Gastroesophageal sphincter (tissue), 4 donors: ENCODE measurements at regions not wholly inside any gene's neighbourhood (a gene's known extent, or its start where the extent isn't known, plus 50 kb on each side); places are given as distances from the start of the nearest gene placed in this dataset.

Experiments
- ATAC-seq: fragments of 150-250 bp; one replicate; pipeline ENCODE4 v1.9.1; 2016; ENCODE audit warnings: mild to moderate bottlenecking, moderate library complexity
- H3K27ac ChIP-seq, 4 donors: fragments of 200-600 bp; sonication (generic) in 3 of 4; 1 replicate in 3 of 4; 2 replicates in 1 of 4; pipeline ENCODE4 v1.5.1; 2016 to 2019
- H3K27me3 ChIP-seq: fragments of 200-600 bp; sonication (generic); one replicate; pipeline ENCODE4 v1.5.1; 2019
- H3K36me3 ChIP-seq, 2 donors: fragments of 200-600 bp; sonication (generic); one replicate each; pipeline ENCODE4 v1.5.1; 2019; ENCODE audit warnings: control low read depth in 1 of 2
- H3K4me1 ChIP-seq, 3 donors: fragments of 200-600 bp; sonication (generic); 1 replicate in 2 of 3; 2 replicates in 1 of 3; pipeline ENCODE4 v1.5.1; 2016 to 2019; ENCODE audit warnings: control low read depth in 2 of 3
- H3K4me3 ChIP-seq, 2 donors: fragments of 200-600 bp; sonication (generic); one replicate each; pipeline ENCODE4 v1.5.1; 2019; ENCODE audit warnings: mild to moderate bottlenecking in 1 of 2, moderate library complexity in 1 of 2
- H3K9me3 ChIP-seq, 3 donors: fragments of 200-600 bp; sonication (generic); one replicate each; pipeline ENCODE4 v1.5.1; 2017 to 2019; ENCODE audit warnings: control low read depth in 2 of 3
- EP300 ChIP-seq: sonication (generic); formaldehyde crosslinking; IDR thresholded peaks from one replicate; pipeline ENCODE4 v1.6.1; 2017; ENCODE audit warnings: antibody characterized with exemption, mild to moderate bottlenecking
- POLR2A ChIP-seq, 2 donors: fragments of 450-650 bp; IDR thresholded peaks; one replicate each; pipeline ENCODE4 v1.6.1; 2017; ENCODE audit warnings: antibody characterized with exemption in 2 of 2, mild to moderate bottlenecking in 2 of 2, moderate library complexity in 1 of 2
- POLR2AphosphoS5 ChIP-seq: sonication (generic); formaldehyde crosslinking; IDR thresholded peaks from one replicate; pipeline ENCODE4 v1.6.1; 2017; ENCODE audit warnings: antibody characterized with exemption
- WGBS, 2 donors: methylation state at CpG; one replicate each; pipeline ENCODE4 v1.1.5; 2018; ENCODE audit warnings: low coverage in 1 of 2; 5-methylcytosine and 5-hydroxymethylcytosine counted together
- TF ChIP-seq, protein P1 (sequence below), 4 experiments: fragments of 200-600 bp in 2 of 4; fragments of 450-650 bp in 2 of 4; sonication (generic) in 1 of 4; IDR thresholded peaks; one replicate each; pipeline ENCODE4 v1.5.1; 2017 to 2019; ENCODE audit warnings: antibody characterized with exemption in 4 of 4, mild to moderate bottlenecking in 2 of 4, moderate library complexity in 2 of 4

DNA sequence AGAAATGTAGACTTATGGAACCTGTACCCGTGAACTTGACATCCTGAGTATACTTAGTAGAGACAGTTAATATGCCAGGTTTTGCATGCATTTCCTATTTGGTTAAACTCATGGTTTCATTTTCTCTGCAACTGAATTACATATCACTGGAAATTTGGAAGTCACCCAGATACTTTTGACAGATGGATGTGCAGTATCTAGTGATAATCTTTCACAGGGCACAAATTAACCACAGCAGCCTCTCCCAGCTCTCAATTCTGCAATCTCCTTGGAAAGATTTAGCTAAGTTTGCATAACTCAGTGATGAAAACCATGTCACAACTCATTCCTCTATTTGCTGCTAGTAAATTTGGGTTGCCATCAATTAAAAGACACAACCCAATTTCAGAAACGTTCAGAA is 162.3 kb upstream of the TPM1 start:
- peak overlapping the region; percentile 3 to 88 (median 78) for H3K27ac ChIP-seq
- no peaks in the 10 kb centered on the region for H3K36me3 ChIP-seq
- peaks cover 4 to 72% (median 8%) of the 10 kb centered on the region in 3 donors for H3K4me1 ChIP-seq
- WGBS, 2 donors, result 13 to 20% methylated on average over 1 to 2 of the region's 2 CpGs
- no peaks in the 10 kb centered on the region for H3K9me3 ChIP-seq
- TF ChIP-seq POLR2AphosphoS5, result no peak
- TF ChIP-seq EP300, result no peak
- TF ChIP-seq, protein P1, sequence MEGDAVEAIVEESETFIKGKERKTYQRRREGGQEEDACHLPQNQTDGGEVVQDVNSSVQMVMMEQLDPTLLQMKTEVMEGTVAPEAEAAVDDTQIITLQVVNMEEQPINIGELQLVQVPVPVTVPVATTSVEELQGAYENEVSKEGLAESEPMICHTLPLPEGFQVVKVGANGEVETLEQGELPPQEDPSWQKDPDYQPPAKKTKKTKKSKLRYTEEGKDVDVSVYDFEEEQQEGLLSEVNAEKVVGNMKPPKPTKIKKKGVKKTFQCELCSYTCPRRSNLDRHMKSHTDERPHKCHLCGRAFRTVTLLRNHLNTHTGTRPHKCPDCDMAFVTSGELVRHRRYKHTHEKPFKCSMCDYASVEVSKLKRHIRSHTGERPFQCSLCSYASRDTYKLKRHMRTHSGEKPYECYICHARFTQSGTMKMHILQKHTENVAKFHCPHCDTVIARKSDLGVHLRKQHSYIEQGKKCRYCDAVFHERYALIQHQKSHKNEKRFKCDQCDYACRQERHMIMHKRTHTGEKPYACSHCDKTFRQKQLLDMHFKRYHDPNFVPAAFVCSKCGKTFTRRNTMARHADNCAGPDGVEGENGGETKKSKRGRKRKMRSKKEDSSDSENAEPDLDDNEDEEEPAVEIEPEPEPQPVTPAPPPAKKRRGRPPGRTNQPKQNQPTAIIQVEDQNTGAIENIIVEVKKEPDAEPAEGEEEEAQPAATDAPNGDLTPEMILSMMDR (IDR thresholded peaks at IDR 0.05), result no peak
- no peak for TF ChIP-seq POLR2A (IDR thresholded peaks at IDR 0.05)
- H3K4me3 ChIP-seq, result peak overlapping the region; percentile 0 to 13
- no peak for ATAC-seq
- H3K27me3 ChIP-seq, result no peaks in the 10 kb centered on the region

DNA sequence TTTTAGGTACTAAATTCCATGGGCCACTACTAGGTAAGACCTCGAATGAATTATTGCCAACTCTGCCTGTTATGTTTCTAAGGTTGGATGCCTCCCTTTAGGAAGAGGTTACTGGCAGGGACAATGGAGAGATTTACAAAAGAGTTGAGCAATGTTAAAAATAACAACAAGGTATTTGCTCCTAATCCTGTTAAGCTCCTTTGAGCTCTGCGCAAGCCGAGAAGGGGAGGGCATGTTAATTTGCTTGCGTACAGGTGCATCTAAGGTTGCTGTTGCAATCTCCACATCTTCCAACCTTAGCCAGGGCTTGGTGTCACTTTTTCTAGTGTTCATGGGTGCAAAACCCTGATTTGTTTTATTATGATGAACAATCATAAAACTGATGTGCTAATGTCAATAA is 161.5 kb upstream of the TPM1 start:
- WGBS, 2 donors, result 62 to 69% methylated on average over 4 of the region's 4 CpGs
- H3K27ac ChIP-seq, result peak overlapping the region; percentile 3 to 88 (median 78)
- H3K4me3 ChIP-seq, result peak overlapping the region in 1 of 2 donors; percentile 4
- no peaks in the 10 kb centered on the region for H3K27me3 ChIP-seq
- H3K9me3 ChIP-seq, result no peaks in the 10 kb centered on the region
- ATAC-seq, result peak; percentile 27
- H3K4me1 ChIP-seq, result peaks cover under 1 to 66% (median 5%) of the 10 kb centered on the region in 3 donors
- TF ChIP-seq POLR2A (IDR thresholded peaks at IDR 0.05), result no peak
- TF ChIP-seq, protein P1 (IDR thresholded peaks at IDR 0.05), result no peak
- no peak for TF ChIP-seq POLR2AphosphoS5
- no peak for TF ChIP-seq EP300
- no peaks in the 10 kb centered on the region for H3K36me3 ChIP-seq

DNA sequence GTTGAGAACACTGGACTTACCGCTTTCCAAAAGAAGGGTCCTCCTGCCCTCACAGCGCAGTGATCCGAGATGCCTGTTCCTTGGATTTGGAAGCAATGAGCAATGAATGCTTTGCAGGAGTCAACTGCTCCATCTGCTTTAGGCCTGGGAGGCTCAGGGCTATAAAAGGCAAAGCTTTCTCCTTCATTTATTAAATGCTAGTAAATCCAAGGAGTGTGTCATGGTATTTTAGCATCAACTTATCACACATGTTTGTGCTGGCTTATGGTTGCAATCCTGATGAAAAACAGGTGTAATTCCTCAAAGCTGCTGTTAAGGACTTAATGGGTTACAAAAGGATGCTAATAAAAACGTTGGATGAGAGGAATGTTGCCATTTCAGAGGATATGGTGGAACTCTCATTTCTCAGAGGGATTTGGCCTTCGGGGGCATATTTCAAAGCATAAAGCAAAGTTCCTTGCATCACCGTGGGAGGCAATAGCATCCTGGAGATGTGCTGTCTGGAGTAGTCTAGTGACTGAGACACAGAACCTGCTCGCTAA is 158.5 kb upstream of the TPM1 start:
- Histone ChIP-seq H3K36me3 (no peaks in the 10 kb centered on the region), H3K27ac (peak overlapping the region; percentile 84 to 90 (median 88)), H3K4me3 (peak overlapping the region; percentile 23 to 27), H3K9me3 (no peaks in the 10 kb centered on the region), H3K27me3 (no peaks in the 10 kb centered on the region), H3K4me1 (peaks cover 0 to 70% (median 19%) of the 10 kb centered on the region in 3 donors)
- TF ChIP-seq, protein P1 (IDR thresholded peaks at IDR 0.05), result peak in 2 of 4 experiments; percentile 22 to 36
- TF ChIP-seq POLR2A (IDR thresholded peaks at IDR 0.05) (peak in 1 of 2 donors; percentile 47), EP300 (no peak), POLR2AphosphoS5 (peak; percentile 87)
- WGBS, 2 donors, result 36 to 42% methylated on average over 5 to 7 of the region's 7 CpGs
- peak; percentile 70 for ATAC-seq

DNA sequence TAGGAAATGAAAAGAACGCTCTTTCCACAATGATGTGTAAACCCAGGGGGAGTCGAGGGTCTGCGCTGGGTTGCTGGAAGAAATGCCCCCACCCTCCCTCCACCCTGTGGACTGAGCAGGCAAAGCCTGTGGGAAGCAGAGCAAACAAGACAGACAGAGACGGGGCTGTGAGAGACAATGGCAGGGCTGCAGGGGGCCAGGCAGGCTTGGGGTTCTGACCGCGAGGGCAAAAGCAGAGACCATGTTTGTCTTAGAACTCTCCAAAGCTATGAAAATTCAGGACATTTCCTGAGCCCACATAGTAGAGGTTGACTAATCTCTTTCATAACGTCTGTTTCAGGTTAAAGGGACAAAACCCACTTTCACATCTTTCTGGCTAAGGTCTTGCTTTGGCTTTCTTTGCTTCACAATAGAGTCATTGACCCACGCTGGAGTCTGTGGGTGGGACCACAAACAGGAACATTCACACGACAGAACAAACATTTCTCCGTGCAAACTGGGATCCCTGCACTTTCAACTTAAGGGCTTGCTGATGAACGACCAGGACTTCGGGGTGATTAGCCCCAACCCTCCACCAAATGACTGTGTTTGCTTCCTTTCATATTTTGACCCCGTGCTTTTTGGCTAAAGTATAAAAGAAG is 156.0 kb upstream of the TPM1 start:
- 15 to 31% methylated on average over 6 to 10 of the region's 13 CpGs for WGBS, 2 donors
- no peaks in the 10 kb centered on the region for H3K27me3 ChIP-seq
- no peaks in the 10 kb centered on the region for H3K9me3 ChIP-seq
- H3K4me3 ChIP-seq, result peak overlapping the region in 1 of 2 donors; percentile 1
- H3K36me3 ChIP-seq, result no peaks in the 10 kb centered on the region
- H3K4me1 ChIP-seq, result peaks cover 0 to 69% (median 23%) of the 10 kb centered on the region in 3 donors
- TF ChIP-seq POLR2AphosphoS5 (peak; percentile 22), POLR2A (IDR thresholded peaks at IDR 0.05) (no peak)
- ATAC-seq, result no peak
- peak overlapping the region; percentile 57 to 88 (median 86) for H3K27ac ChIP-seq

DNA sequence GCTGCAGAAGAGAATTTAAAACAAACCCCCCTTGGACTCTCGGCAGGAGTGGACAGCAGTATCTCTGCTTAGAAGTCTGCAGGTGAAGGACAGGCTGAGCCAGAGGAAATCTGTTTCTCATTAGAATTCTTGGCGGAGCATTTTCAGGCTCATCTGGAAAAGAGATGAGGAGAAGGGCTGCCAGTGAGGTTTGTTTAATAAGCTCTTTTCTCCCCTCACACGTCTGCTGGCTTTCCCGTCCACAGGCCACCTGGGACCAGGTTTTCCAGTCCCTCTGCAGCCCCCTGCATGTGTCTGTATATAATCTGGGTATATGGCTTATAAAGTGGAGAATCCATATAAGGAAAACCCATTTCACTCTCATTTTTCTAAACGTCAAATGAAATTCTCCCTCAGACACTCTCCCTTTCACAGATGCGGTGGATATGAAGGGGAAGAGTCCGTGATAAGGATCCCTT is 155.4 kb upstream of the TPM1 start:
- Histone ChIP-seq H3K4me1 (peaks cover 0 to 69% (median 23%) of the 10 kb centered on the region in 3 donors), H3K4me3 (peak overlapping the region in 1 of 2 donors; percentile 1), H3K36me3 (no peaks in the 10 kb centered on the region), H3K9me3 (no peaks in the 10 kb centered on the region), H3K27me3 (no peaks in the 10 kb centered on the region), H3K27ac (peak overlapping the region; percentile 57 to 88 (median 86))
- no peak for ATAC-seq
- TF ChIP-seq EP300 (no peak), POLR2A (IDR thresholded peaks at IDR 0.05) (no peak), POLR2AphosphoS5 (no peak)
- TF ChIP-seq, protein P1 (IDR thresholded peaks at IDR 0.05), result no peak
- WGBS, 2 donors, result 25 to 29% methylated on average over 6 to 7 of the region's 7 CpGs
